ENCODE measurements at regions not wholly inside any gene's neighbourhood (a gene's known extent, or its start where the extent isn't known, plus 50 kb on each side); places are given as distances from the start of the nearest gene placed in this dataset.

DNA sequence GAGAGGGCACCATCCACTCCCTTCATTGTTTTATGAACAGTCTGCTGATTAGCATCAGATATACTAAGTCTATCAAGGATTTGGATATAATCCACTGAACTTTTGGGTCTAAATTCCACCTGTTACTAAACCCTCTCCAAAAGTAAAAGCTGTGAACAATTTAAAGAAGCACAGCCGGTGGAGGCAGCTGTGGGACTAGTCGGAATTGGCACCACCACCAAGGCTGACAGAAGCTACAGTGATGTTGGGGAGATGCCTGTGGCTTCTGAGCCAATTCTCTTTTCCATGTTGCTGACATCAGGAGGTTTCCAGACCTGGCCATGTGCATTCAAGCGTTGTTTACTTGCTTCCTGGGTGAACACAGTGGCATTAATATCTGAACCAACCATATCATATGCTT, 679.0 kb upstream of the CA10 start:
- no peak for DNase-seq

DNA sequence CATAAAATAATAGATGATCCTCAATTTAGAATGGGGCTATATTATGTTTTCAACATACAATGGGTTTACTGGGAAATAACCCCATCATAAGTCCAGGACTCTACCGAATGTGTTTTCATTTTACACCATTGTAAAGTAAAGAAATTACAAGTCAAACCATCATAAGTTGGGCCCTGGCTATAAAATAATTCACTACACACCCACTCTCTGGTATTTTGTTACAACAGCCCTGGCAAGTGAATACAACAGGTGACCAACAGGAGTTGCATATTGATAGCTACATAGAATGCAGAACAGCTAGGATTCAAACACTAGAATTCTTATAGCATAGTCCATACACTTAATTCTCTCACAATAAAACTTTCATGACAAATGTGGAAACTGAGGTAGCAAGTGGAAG, 673.0 kb upstream of the CA10 start:
- no peak for DNase-seq

DNA sequence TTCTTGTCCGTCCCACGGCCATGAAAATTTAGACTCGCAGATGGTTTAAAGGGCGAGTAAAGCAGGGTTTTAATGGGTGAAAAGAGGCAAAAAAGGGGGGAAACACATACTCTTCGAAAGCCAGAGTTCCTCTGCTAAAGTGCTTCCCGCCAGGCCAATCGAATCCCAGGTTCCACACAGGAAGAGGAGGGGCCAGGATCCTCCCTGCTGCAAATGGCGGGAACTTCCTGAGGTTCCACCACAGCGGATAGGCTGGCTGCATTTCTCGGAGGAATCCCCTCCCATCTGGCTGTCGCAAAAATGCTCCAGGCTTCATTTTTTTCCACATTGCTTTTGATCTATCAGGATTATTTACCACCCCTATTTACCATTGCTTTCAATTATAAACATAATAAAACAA, 670.1 kb upstream of the CA10 start:
- no peak for DNase-seq

DNA sequence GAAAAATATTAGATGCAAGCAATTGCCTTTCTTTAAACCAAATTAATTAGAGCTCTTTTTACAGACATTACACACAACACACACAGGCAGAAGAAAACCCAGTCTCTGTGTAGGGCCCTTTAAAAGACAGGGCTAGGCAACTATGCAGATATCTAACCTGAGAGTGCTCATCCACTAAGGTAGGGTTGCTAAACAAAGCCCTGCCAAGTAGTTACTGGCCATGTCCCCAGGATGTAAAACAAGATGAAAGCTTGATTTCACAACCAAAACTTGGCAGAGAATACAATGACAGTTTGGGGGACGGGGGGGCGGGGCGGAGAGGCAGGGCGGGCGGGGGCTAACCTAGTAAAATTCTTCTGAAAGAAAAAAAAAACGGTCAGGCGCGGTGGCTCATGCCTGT, 669.0 kb upstream of the CA10 start:
- DNase-seq = no peak

DNA sequence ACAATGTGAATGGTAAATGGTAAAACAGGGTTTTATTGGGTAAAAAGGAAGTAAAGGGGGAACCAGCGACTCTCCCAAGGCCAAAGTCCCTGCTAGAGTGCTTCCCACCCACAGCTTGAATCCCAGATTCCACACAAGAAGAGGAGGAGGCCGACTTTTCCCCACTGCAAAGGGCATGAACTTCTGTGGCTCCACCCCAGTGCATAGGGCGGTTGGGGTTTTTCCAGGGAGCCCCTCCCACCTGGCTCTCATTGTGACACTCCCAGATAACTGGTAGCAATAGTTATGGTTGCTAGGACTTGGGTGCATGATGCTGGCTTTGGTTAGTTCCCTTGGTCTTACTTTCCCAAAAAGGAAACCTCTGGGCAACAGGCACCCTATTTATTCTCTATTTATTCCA, 666.0 kb upstream of the CA10 start:
- no peak for DNase-seq

DNA sequence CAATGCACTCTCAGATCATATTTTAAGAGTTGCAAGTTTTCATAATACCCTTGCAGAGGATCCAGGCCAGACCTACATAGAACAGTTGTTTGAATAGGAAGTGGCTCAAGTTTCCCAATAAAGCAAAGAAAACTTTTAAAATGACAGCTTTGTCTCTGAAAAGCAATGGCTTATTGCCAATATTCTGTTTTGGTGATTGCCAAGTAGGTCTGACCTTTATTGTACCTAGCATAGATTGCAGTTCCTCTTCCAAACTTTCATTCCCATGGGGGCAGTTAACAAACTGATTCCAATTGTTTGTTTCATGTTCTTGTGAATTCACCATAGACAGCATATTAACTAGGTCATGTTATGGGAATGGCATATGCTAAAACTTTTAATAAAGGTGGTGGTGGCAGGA, 664.6 kb upstream of the CA10 start:
- DNase-seq = no peak

DNA sequence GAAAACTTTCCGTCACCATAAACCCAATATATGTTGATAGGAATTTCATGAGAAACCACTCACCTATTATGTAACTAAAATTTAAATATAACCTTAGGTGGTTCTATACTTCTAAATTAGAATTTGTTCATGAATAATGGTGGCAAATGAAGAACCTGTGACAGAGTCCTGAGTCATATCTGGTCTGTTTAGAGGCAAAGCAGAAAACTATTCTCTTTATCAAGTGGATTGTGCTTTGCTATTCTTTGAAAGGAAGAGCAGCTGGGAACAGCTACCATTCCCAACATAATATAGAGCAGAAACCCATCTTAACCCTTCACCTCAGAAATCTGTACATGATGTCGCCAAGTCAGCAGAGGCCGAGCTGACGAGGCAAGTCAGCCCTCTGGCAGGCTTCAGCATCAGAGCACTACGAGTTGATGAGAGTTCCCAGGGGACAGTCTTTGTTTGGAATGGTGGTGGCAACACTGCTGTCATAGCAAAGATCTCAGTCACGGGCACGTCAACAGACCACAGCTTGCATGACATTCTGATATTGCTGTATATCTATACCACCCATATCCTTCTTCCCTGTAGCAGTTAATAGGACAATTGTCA, 631.9 kb upstream of the CA10 start:
- no peak for DNase-seq

DNA sequence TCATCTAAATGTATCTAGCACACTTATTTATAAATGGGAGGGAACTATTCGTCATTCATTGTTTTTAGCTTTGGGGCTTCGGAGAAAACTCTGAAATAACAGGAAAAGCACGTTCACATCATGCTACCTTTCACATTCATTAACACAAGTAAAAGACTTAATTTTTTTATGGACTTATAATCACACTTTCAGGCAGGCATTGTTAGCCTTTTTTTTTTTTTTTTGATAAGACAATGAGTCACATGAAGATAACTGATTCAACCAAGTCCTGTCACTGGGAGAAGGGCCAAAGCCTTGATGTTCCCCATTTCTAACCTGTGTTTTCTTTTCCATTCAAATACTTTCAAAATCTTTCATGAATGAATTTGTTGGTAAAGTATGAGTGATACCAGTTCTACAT, 631.3 kb upstream of the CA10 start:
- DNase-seq = no peak

DNA sequence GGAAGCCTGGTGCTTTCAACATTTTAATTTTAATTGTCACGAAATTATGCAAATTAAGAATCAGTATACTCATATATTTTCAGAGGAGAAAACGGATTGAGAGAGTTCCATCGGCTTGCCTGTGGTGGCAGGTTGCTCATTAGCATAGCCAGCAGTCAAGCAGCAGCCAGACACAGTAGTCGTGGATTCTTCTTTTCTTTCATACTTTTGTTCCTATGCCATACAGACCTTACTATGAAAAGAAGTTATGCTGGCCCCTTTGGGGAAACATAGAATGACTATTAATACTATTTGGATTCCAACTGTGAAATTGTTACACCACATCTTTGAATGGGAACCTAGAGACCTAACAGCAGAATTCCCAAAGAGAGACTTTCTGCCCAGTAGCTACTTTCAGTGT, 617.7 kb upstream of the CA10 start:
- DNase-seq = no peak

DNA sequence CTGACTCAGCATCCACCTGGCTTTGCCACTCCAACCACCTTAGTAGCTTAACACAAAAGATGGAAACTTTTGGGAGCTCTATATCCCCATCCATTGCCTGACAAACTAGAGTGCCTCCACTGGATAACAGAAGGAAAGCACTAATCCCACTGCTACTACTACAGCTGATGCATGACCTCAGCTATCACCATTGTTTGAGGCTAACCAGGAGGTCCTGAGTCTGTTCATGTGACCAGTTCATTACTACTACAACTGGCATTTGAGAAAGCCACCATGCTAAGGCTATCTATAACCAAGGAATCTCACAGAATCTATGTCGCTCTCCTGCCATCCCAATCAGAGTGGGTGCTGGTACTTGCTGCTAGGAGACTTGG, 604.3 kb upstream of the CA10 start:
- no peak for DNase-seq

DNA sequence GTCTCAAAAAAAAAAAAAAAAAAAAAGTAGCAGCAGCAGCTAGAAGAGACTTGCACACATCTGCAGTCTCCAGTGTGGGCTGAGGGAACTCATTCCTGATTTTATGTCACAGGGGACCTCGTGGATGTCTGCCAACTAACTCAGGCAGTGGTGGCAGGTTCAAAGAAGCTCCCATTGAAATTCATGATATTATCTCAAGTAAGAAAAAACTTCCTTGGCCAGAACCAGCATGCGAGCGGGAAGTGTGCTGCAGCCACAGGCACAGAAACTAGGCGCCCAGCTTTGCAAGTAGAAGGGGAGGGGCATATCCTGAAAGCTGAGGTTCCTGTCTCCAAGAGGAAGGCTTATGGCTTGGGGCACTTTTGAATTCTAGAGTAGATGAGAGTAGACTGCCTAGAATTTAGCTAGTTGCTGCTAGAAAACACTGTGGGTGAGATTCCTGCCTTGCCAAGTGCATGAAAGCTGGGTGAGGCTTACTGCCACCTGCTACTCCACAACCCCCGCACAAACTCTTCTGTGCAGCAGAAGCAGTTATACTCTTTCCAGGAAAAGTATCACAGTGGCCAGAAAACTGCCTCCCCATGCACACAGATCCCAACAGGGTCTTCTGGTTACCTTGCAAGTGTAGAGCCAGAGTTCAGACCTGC, 603.8 kb upstream of the CA10 start:
- DNase-seq = no peak

DNA sequence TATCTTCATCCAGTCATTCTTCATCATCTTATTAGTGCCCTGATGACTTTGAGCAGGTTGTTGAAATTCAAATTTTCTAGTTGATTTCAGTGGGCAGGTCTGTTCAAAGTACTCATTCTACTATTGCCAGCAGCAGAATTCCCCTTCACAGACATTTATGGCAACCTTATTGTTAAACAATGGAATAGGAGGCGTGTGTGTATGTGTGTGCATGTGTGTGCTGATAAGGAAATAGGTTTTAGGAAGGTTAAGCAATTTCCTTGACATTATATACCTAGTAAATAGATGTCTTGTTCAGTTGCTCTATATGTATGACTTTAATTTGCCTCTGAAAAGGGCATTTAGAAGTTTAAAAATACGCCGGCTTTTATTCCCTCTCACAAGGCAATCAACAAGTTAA, 601.4 kb upstream of the CA10 start:
- DNase-seq = no peak

DNA sequence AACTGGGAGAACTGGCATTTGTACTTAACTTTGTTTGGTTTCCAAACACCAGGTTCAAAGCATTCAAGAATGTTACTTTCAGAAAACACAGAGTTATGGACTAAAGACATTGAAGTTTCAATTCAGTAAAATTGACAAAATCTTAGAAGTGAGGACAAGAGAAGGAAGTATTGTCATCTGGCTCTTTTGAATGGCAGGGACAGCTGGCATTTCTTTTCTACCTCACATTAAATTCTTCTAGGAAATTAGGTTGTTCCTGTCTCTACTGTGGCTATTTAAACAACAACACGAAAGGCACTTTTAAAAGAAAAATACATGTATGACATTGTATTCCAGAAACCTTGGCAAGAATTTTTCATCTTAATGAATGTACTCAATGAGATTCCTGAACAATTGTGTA, 600.0 kb upstream of the CA10 start:
- no peak for DNase-seq

DNA sequence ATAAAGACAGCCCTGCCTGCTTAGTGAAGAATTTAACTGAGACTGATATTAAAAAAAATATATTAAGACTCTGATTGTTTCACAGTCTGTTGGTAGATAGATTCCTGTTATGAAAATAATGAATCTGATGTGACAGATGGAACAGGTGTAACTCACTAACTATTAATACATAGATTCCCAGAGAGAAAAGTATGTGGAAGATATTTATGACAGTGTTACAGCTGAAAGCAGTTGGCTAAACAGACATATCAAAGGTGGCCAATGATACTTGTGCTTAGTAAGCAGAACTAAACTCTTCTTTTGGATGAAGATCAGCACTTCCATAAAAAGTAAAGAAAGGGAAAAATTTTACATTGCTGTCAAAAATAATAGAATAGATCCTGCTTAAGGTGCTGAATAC, 598.2 kb upstream of the CA10 start:
- DNase-seq = no peak

DNA sequence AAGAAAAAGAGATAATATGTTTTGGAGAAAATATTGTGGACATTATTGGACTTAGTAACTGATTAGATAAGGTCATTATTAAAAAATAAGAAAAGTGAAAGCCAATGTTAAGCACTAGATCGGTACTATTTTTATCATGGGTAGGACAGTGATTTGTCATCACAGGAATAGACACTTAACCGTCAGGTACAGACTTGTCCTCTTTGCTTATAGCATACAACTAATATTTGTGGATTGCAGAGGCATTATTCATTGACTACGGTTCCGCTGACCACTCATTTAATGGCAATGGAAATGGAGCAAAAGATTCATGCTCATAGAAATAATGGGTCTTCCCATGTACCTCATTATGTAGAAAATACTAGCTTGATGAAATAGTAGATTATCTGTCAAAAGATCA, 596.3 kb upstream of the CA10 start:
- no peak for DNase-seq

DNA sequence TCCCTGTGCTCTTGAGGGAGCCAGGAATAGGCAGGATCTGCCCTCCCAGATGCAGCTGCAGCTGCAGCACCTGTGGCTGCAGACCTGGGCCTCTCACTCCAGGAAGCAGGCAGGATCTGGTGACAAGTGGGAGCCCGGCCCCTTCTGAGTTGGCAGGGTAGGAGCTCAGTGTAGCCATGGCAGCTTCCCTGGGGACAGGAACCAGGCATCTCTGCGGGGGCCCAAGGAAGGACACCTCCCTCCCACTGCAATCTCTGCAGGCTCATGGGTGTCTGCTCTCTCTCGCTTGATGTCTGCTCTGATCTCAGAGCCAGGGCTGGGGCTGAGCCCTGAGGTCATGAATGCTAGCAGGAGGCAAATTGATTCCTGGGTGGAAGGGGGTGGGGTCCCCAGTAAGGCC, 592.5 kb upstream of the CA10 start:
- no peak for DNase-seq

DNA sequence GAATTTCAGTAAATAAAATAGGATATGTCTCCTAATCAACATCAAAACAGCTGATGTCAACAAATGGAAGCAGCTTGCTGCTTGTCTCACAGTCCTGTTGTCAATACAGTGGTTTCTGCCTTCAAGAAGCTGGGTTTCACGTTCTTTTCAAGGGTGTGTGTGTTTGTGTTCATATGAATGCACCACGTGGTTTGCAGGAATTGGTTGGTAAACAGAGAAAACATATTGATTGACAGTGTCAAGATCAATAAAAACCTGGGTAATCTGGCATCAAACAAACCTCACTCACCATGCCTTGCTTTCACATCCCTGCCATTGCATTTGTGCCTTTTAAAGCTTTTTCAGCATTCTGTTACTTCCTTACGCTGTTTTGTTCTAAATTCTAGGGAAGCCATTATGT, 585.7 kb upstream of the CA10 start:
- no peak for DNase-seq

DNA sequence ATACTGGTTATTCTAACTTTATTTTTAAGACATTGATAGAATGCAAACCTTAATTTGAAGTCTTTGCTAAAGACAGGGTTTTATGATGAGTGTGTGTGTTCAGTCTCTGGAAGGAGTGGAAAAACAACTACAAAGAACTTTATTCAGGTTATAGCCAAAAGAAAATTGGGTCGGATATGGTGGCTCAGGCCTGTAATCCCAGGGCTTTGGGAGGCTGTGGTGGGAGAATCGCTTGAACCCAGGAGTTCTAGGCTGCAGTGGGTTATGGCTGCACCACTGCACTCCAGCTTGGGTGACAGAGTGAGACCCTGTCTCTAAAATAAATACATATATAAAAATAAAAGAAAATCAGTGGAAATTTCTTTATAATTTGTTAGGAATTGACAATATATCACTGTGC, 581.5 kb upstream of the CA10 start:
- no peak for DNase-seq

DNA sequence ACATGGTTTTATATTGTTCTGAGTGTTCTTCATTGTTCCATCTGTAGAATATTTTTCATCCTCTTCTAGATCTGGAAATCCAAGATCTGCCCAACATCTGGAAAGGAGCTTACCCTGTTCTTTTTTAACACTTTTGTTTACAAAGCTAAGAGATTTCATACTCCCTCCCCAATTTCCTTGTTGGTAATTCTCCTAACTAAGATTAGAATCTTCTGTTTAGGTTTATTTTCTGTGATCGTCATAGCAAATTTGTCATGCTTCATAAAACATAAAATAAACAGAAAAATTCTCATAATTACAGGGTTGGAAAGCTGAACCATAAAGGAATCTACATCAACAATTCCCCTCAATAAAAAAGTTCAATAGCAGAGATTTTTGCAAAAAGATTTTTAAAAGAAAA, 580.3 kb upstream of the CA10 start:
- no peak for DNase-seq

DNA sequence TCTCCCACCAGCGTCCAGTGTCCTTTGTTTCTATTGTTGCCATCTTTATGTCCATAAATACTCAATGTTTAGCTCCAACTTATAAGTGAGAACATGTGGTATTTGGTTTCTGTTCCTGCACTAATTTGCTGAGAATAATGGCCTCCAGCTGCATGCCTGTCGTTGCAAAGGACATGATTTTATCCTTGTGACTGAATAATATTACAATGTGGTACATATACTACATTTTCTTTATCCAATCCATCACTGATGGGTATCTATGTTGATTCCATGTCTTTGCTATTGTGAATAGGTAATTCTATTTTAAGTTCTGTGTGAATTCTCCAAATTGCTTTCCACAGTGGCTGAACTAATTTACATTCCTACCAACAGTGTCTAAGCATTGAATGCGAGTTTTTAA, 578.6 kb upstream of the CA10 start:
- no peak for DNase-seq

DNA sequence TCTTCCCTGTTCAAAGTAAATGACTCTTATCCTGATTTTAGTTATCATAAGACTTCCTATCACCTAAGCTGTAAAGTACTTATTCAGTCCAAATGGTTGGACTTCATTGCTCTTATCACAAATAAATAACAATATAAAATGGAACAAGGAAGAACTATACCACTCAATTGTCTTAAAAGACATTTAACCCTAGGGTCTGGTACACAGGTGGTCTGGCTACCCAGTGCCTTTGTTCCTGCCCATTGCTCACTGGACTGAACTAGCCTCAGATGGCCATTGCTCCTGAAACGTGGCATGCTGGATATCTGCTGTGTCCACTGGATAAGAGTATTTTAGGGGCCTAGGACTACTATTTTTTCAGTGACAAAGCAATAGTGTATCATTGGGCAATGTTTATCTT, 574.3 kb upstream of the CA10 start:
- DNase-seq = no peak

DNA sequence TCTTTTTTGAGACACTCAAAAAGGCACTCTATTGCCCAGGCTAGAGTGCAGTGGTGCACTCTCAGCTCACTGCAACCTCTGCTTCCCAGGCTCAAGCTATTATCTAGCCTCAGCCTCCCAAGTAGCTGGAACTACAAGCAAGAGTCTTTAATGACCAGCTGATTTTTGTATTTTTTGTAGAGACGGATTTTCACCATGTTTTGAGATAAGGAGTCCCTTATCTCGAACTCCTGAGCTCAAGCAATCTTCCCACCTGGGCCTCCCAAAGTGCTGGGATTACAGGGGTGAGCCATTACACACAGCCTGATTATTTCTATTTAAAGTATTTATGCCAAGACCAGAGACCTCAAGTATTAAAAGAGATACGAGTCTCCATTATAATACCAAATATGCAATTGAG, 566.1 kb upstream of the CA10 start:
- no peak for DNase-seq

DNA sequence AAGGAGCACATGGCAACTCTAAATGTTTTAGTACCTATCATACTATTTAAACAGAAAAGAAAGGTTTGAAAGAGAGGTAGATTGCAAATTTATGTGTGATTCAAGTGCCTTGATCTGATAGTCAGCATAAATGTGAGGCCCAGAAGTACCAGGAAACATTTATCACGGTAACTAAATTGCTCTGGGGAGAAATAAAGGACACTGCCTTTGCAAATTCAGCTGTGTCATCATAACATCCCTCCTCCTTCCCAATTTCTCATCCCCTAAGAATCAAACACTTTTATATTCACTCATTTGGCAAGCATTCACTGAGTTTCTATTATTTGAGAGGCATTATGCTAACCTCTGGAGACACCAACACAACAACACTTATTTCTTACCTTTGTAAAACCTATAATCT, 563.4 kb upstream of the CA10 start:
- DNase-seq = no peak

DNA sequence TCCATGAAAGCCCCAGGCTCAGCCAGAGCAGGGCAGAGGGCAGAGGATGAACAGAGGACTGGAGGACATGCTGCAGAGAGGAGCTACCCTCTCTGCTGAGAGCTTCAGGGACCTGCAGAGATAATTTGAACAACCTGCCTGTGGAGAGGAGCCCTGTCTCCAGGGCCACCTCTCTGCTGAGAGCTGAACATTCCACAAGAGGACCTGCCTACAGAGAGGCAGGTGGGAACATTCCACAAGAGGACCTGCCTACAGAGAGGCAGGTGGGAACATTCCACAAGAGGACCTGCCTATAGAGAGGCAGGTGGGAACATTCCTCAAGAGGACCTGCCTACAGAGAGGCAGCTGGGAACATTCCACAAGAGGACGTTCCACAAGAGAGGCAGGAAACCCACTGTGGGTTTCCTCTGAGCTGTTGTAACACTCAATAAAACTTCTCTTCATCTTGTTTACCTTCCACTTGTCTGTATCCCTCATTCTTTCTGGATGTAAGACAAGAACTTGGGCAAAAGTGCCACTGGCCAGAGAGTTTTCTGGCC, 551.9 kb upstream of the CA10 start:
- DNase-seq = no peak

DNA sequence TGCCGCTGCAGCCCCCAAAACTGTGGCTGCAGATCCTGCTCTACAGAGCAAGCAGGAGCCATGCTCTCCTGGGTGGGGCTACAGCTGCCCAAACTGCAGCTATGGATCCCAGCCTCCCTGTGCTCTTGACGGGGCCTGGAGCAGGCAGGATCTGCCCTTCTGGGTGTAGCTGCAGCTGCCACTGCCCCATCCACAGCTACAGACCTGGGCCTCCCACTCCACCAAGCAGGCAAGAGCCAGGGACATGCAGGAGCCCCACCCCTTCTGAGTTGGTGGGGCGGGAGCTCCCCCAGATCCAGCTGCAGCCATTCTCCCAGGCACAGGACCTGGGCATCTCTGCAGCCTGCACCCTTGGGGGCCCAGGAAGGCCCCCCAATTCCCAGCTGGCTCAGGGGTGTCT, 551.2 kb upstream of the CA10 start:
- no peak for DNase-seq

All from AML-193 (cell line).